ENCODE measurements at regions not wholly inside any gene's neighbourhood (a gene's known extent, or its start where the extent isn't known, plus 50 kb on each side); places are given as distances from the start of the nearest gene placed in this dataset.

DNA sequence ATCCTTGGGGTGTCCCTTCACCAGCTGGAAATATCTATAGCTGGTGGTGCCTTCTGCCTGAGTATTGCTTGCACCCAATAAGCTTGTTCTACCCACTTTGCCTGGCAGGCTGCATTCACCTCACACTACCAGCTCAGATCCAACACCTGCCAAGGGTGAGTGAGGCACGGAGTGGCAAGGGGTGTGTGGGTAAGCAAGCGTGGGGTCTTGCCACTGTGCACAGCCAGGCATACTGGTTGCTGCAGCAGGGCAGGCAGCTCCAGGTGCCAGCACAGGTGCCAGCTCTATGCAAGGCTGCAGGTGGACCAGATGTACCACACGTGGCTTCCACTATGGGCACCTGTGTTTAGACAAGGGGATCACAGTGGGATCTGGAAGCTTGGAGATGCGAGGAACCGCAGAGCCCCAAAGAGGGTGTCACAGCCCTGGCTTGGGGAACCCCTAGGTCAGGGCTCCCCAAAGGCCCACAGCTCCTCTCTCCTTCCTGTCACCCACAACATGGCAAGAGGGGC lies 167.7 kb upstream of the MRPS30 start:
- no peak overlapping the region for H2BK5ac ChIP-seq (ENCODE audit: low read depth, low read length)
- no peak for TF ChIP-seq SAP30 (IDR thresholded peaks at IDR 0.05; ENCODE audit: insufficient read depth, insufficient replicate concordance, low read length)
- no peak for TF ChIP-seq ATF3 (IDR thresholded peaks at IDR 0.05; ENCODE audit: insufficient read depth, low read depth, low read length)
- TF ChIP-seq TBP (IDR thresholded peaks at IDR 0.05; ENCODE audit: low read depth, low read length): no peak
- TF ChIP-seq CBX8 (IDR thresholded peaks at IDR 0.05; ENCODE audit: borderline replicate concordance, low read depth, low read length): no peak
- no peak for TF ChIP-seq RAD21 (IDR thresholded peaks at IDR 0.05 in 1 of 2, conservative IDR thresholded peaks at IDR 0.05 in 1 of 2; ENCODE audit: low read depth in 2 of 2, low read length in 2 of 2)
- TF ChIP-seq SP4 (IDR thresholded peaks at IDR 0.05; ENCODE audit: low read length): no peak
- no peak for TF ChIP-seq CBX5 (IDR thresholded peaks at IDR 0.05; ENCODE audit: low read depth, low read length)
- TF ChIP-seq GABPA (IDR thresholded peaks at IDR 0.05; ENCODE audit: borderline replicate concordance, insufficient read depth, low read length): no peak

More for the DNA sequence above, 167.7 kb upstream of the MRPS30 start:
- Histone ChIP-seq H4K20me1 (replicated peaks in 1 of 2; ENCODE audit: control insufficient read depth in 1 of 2, insufficient read depth in 2 of 2, low read length in 2 of 2) (no peaks in the 10 kb centered on the region), H2BK12ac (ENCODE audit: low read depth, low read length) (no peak overlapping the region), H2BK120ac (replicated peaks; ENCODE audit: low read depth, low read length) (no peak overlapping the region), H3K23me2 (ENCODE audit: low read depth, low read length) (no peaks in the 10 kb centered on the region), H2BK15ac (ENCODE audit: low read length) (no peak overlapping the region), H3K56ac (replicated peaks; ENCODE audit: insufficient read length, low read depth, low read length) (no peak overlapping the region), H3K23ac (ENCODE audit: insufficient read length) (no peak overlapping the region), H4K91ac (replicated peaks; ENCODE audit: insufficient read length, low read length) (no peak overlapping the region), H2AK5ac (ENCODE audit: low read depth, low read length) (no peak overlapping the region), H4K8ac (ENCODE audit: extremely low read depth, insufficient read depth, low read length) (no peak overlapping the region), H3K27me3 (replicated peaks in 1 of 4; ENCODE audit: control insufficient read depth in 3 of 4, extremely low read depth in 1 of 4, insufficient read depth in 3 of 4, low read length in 3 of 4) (no peaks in the 10 kb centered on the region), H3K4me1 (replicated peaks in 1 of 4; ENCODE audit: control insufficient read depth in 3 of 4, insufficient read depth in 4 of 4, low read length in 3 of 4) (no peaks in the 10 kb centered on the region), H3K4ac (replicated peaks; ENCODE audit: insufficient read length, low read depth, low read length) (no peak overlapping the region), H3K79me2 (ENCODE audit: control insufficient read depth in 1 of 2, insufficient read depth in 2 of 2, low read length in 2 of 2) (no peaks in the 10 kb centered on the region), H2AFZ (ENCODE audit: low read length) (no peak overlapping the region), H3K9me3 (ENCODE audit: insufficient read depth in 2 of 2, low read depth in 1 of 2, low read length in 1 of 2) (no peaks in the 10 kb centered on the region), H3K4me3 (ENCODE audit: extremely low read depth in 1 of 4, insufficient read depth in 2 of 4, low read depth in 3 of 4, low read length in 4 of 4) (no peak overlapping the region), H2BK20ac (ENCODE audit: low read length) (no peak overlapping the region), H4K5ac (ENCODE audit: insufficient read length, low read depth, low read length) (no peak overlapping the region), H3K14ac (ENCODE audit: insufficient read length) (no peak overlapping the region), H3K18ac (ENCODE audit: extremely low read depth, low read length) (no peak overlapping the region), H3K79me1 (ENCODE audit: low read depth, low read length) (no peaks in the 10 kb centered on the region), H3K27ac (ENCODE audit: low read depth, low read length) (no peak overlapping the region), H3K36me3 (ENCODE audit: control insufficient read depth in 2 of 4, insufficient read depth in 4 of 4, low read length in 3 of 4) (no peaks in the 10 kb centered on the region), H3K4me2 (ENCODE audit: insufficient read depth in 1 of 2, low read depth in 2 of 2, low read length in 2 of 2) (no peak overlapping the region), H3K9ac (replicated peaks in 1 of 4; ENCODE audit: extremely low read depth in 1 of 4, low read depth in 3 of 4, low read length in 3 of 4) (no peak overlapping the region)
- DNase-seq (ENCODE audit: low read depth in 1 of 2, low spot score in 2 of 2) (no peak), FAIRE-seq (no peak)
- ChIA-PET POLR2A (ENCODE audit: partially characterized antibody) (interaction anchor here (0.8 kb wide), 1 partner anchor 8 kb away, joined by 3 read pairs; no protein-coding TSS in a partner anchor), CTCF (ENCODE audit: partially characterized antibody) (interaction anchor here (1.0 to 1.5 kb wide), 5 partner anchors 11 to 187 kb away, joined by 3 to 5 read pairs (median 4); no protein-coding TSS in a partner anchor)
- WGBS, 2 experiments (ENCODE audit: extremely low coverage in 1 of 2, insufficient coverage in 1 of 2, insufficient read length in 1 of 2, insufficient replicate concordance in 2 of 2, low coverage in 1 of 2, low lambda C conversion rate in 2 of 2, missing lambda C conversion rate in 1 of 2): 95% methylated on average over 5 of the region's 5 CpGs; no CpG with 5 or more reads in 1 of the 2 experiments

All from H1 (cell line).